ENCODE measurements at regions not wholly inside any gene's neighbourhood (a gene's known extent, or its start where the extent isn't known, plus 50 kb on each side); places are given as distances from the start of the nearest gene placed in this dataset.

- POLR2A ChIA-PET = no interaction called here
- Histone ChIP-seq H3K4me3 (ENCODE audit: low read depth, low read length) (no peak overlapping the region), H3K4me1 (ENCODE audit: control insufficient read depth, insufficient read depth, low read length) (no peaks in the 10 kb centered on the region), H3K9me3 (ENCODE audit: control insufficient read depth, insufficient read depth, low read depth, low read length) (no peaks in the 10 kb centered on the region), H3K36me3 (ENCODE audit: control insufficient read depth in 2 of 2, insufficient read depth in 1 of 2, low read length in 2 of 2) (no peaks in the 10 kb centered on the region; a peak in 1 of 3 replicates), H3K27ac (ENCODE audit: extremely low read depth, low read depth, low read length) (no peak overlapping the region)
- TF ChIP-seq ZNF155 (tag by site-specific recombination; IDR thresholded peaks at IDR 0.05) (no peak), ZNF660 (tag by site-specific recombination; IDR thresholded peaks at IDR 0.05) (no peak), ZNF354C (tag by site-specific recombination; IDR thresholded peaks at IDR 0.05; ENCODE audit: borderline replicate concordance, low read depth) (no peak)
- CTCF ChIA-PET = interaction anchor here (1.2 to 2.2 kb wide), 3 partner anchors 20 to 145 kb away, joined by 3 to 9 read pairs (median 3); no protein-coding TSS in a partner anchor
Observed at GRCh38 chr16:87206646-87207451, 110.3 kb downstream of the C16orf95 start.

- no peak overlapping the region for H3K27ac ChIP-seq (ENCODE audit: extremely low read depth, low read depth, low read length)
Observed at GRCh38 chr16:87207509-87207908, 109.7 kb downstream of the C16orf95 start.

More at GRCh38 chr16:87207509-87207908, 109.7 kb downstream of the C16orf95 start:
- TF ChIP-seq ZNF155 (tag by site-specific recombination; IDR thresholded peaks at IDR 0.05) (no peak), ZNF157 (tag by site-specific recombination; IDR thresholded peaks at IDR 0.05) (no peak), ZNF239 (tag by site-specific recombination; IDR thresholded peaks at IDR 0.05) (no peak), ZNF121 (tag by site-specific recombination; IDR thresholded peaks at IDR 0.05) (no peak), ZFP37 (tag by site-specific recombination; IDR thresholded peaks at IDR 0.05) (no peak), PRDM2 (tag by site-specific recombination; IDR thresholded peaks at IDR 0.05; ENCODE audit: borderline replicate concordance) (no peak), ELK4 (IDR thresholded peaks at IDR 0.05; ENCODE audit: borderline replicate concordance, low read depth, low read length) (no peak), ZNF2 (tag by site-specific recombination; IDR thresholded peaks at IDR 0.05) (no peak), HOXA7 (CRISPR knock-in tag; IDR thresholded peaks at IDR 0.05; ENCODE audit: borderline replicate concordance) (no peak), ZNF211 (tag by site-specific recombination; IDR thresholded peaks at IDR 0.05; ENCODE audit: low read depth) (no peak), ZNF23 (tag by site-specific recombination; IDR thresholded peaks at IDR 0.05; ENCODE audit: borderline replicate concordance) (no peak), ZNF48 (tag by site-specific recombination; IDR thresholded peaks at IDR 0.05) (no peak), ZSCAN18 (tag by site-specific recombination; IDR thresholded peaks at IDR 0.05) (no peak), ZNF513 (tag by site-specific recombination; IDR thresholded peaks at IDR 0.05) (no peak)
- Histone ChIP-seq H3K36me3 (ENCODE audit: control insufficient read depth in 2 of 2, insufficient read depth in 1 of 2, low read length in 2 of 2) (no peaks in the 10 kb centered on the region; a peak in 1 of 3 replicates), H3K4me1 (ENCODE audit: control insufficient read depth, insufficient read depth, low read length) (no peaks in the 10 kb centered on the region), H3K4me3 (ENCODE audit: low read depth, low read length) (no peak overlapping the region), H3K9me3 (ENCODE audit: control insufficient read depth, insufficient read depth, low read depth, low read length) (no peaks in the 10 kb centered on the region)
- POLR2A ChIA-PET = no interaction called here
- CTCF ChIA-PET = no interaction called here
